ENCODE measurements at regions not wholly inside any gene's neighbourhood (a gene's known extent, or its start where the extent isn't known, plus 50 kb on each side); places are given as distances from the start of the nearest gene placed in this dataset.

- TF ChIP-seq CTCF (IDR thresholded peaks at IDR 0.05) (no peak), POLR2A (IDR thresholded peaks at IDR 0.05) (no peak)
These were observed 69.8 kb downstream of the GPR88 start for GRCh38 chr1:100607628-100608240.
